SK-N-SH treated with all-trans-retinoic acid at 6 μM for 48 hours (cell line): ENCODE measurements at regions not wholly inside any gene's neighbourhood (a gene's known extent, or its start where the extent isn't known, plus 50 kb on each side); places are given as distances from the start of the nearest gene placed in this dataset.

Experiments used
- BACH2 ChIP-seq: fragments of 250-450 bp; sonication (Bioruptor Pico); IDR thresholded peaks from 2 replicates; pipeline ENCODE4 v1.9.0; 2021; ENCODE audit warnings: mild to moderate bottlenecking, borderline replicate concordance
- ISL1 ChIP-seq: fragments of 250-450 bp; sonication (Bioruptor Pico); IDR thresholded peaks from 2 replicates; pipeline ENCODE4 v2.1.2; 2022; ENCODE audit warnings: mild to moderate bottlenecking, moderate library complexity
- OSR1 ChIP-seq: fragments of 250-450 bp; sonication (Bioruptor Pico); IDR thresholded peaks from 2 replicates; pipeline ENCODE4 v1.8.0; 2022; ENCODE audit warnings: moderate library complexity, mild to moderate bottlenecking, inconsistent platforms
- TOX ChIP-seq: fragments of 250-450 bp; sonication (Bioruptor Pico); IDR thresholded peaks from 2 replicates; pipeline ENCODE4 v1.8.0; 2021; ENCODE audit warnings: mild to moderate bottlenecking, moderate library complexity, borderline replicate concordance
- ZFP3 ChIP-seq: fragments of 250-450 bp; sonication (Bioruptor Pico); IDR thresholded peaks from 2 replicates; pipeline ENCODE4 v1.5.0; 2020; ENCODE audit warnings: mild to moderate bottlenecking, moderate library complexity
- TF ChIP-seq, protein P1 (sequence below): fragments of 250-450 bp; sonication (Bioruptor Pico); IDR thresholded peaks from 2 replicates; pipeline ENCODE4 v1.8.0; 2021; ENCODE audit warnings: low read depth, mild to moderate bottlenecking, moderate library complexity, borderline replicate concordance
- TF ChIP-seq, protein P2 (sequence below): fragments of 250-450 bp; sonication (Bioruptor Pico); IDR thresholded peaks from 2 replicates; pipeline ENCODE4 v1.8.0; 2020; ENCODE audit warnings: mild to moderate bottlenecking, moderate library complexity, borderline replicate concordance

DNA sequence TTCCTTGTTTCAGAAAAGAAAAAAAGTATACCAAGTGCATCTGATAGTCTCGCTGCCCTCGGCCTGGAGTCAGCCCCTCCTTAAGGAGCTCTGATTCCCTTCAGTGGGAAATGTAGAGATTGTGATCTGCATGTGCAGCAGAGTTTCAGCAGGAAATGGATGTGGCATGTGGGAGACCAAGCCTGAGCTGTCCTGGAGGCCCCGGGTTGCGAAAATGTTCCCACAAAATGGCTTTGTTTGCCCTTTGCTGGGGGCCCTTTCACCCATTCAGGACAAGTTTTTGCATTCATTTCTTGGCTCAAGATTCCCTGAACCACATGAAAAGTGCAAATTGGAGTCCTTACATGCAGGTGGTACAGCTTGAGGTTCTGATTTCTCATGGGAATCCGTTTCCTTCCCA, 230.9 kb downstream of the GADD45G start:
- no peak for TF ChIP-seq TOX (CRISPR knock-in tag)
- no peak for TF ChIP-seq ZFP3 (CRISPR knock-in tag)
- TF ChIP-seq, protein P1, sequence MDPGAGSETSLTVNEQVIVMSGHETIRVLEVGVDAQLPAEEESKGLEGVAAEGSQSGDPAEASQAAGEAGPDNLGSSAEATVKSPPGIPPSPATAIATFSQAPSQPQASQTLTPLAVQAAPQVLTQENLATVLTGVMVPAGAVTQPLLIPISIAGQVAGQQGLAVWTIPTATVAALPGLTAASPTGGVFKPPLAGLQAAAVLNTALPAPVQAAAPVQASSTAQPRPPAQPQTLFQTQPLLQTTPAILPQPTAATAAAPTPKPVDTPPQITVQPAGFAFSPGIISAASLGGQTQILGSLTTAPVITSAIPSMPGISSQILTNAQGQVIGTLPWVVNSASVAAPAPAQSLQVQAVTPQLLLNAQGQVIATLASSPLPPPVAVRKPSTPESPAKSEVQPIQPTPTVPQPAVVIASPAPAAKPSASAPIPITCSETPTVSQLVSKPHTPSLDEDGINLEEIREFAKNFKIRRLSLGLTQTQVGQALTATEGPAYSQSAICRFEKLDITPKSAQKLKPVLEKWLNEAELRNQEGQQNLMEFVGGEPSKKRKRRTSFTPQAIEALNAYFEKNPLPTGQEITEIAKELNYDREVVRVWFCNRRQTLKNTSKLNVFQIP (CRISPR knock-in tag), result no peak
- no peak for TF ChIP-seq OSR1
- TF ChIP-seq, protein P2, sequence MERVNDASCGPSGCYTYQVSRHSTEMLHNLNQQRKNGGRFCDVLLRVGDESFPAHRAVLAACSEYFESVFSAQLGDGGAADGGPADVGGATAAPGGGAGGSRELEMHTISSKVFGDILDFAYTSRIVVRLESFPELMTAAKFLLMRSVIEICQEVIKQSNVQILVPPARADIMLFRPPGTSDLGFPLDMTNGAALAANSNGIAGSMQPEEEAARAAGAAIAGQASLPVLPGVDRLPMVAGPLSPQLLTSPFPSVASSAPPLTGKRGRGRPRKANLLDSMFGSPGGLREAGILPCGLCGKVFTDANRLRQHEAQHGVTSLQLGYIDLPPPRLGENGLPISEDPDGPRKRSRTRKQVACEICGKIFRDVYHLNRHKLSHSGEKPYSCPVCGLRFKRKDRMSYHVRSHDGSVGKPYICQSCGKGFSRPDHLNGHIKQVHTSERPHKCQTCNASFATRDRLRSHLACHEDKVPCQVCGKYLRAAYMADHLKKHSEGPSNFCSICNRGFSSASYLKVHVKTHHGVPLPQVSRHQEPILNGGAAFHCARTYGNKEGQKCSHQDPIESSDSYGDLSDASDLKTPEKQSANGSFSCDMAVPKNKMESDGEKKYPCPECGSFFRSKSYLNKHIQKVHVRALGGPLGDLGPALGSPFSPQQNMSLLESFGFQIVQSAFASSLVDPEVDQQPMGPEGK (CRISPR knock-in tag), result no peak
- TF ChIP-seq ISL1 (CRISPR knock-in tag), result no peak
- TF ChIP-seq BACH2 (CRISPR knock-in tag), result no peak
